B cell (primary cell): ENCODE measurements at regions not wholly inside any gene's neighbourhood (a gene's known extent, or its start where the extent isn't known, plus 50 kb on each side); places are given as distances from the start of the nearest gene placed in this dataset.

Source experiments
- ATAC-seq: fragments of 200-7000 bp; cut with Tn5 transposase; one replicate; pipeline ENCODE4 v1.10.0; 2021; ENCODE audit warnings: low read depth, mild to moderate bottlenecking, moderate number of reproducible peaks, moderate library complexity
- CTCF ChIA-PET: fragments of 350-600 bp; sonication (Branson Sonifier 250); formaldehyde crosslinking; loops from one replicate; lab custom pipeline; 2021; ENCODE audit warnings: antibody characterized with exemption, inconsistent platforms; lab: Charles Lee
- POLR2A ChIA-PET: fragments of 350-600 bp; sonication (Branson Sonifier 250); formaldehyde crosslinking; loops from one replicate; lab custom pipeline; 2021; ENCODE audit warnings: antibody characterized with exemption; lab: Charles Lee
- DNase-seq: peaks from one replicate; pipeline ENCODE4 v3.0.0; 2013
- H2AFZ ChIP-seq: 2 replicates; pipeline ENCODE4 v1.6.1; 2012; ENCODE audit warnings: mild to moderate bottlenecking, low read depth, low read length; ENCODE audit not compliant: insufficient read depth, poor library complexity, severe bottlenecking
- H3K27ac ChIP-seq, 2 donors: 1 replicate in 1 of 2; 2 replicates in 1 of 2; pipeline ENCODE4 v1.5.1; 2012 to 2013; ENCODE audit warnings: low read length in 2 of 2, mild to moderate bottlenecking in 2 of 2, moderate library complexity in 1 of 2
- H3K27me3 ChIP-seq, 4 experiments: fragments of 200-600 bp in 1 of 4; sonication (generic) in 1 of 4; replicated peaks in 1 of 4; 1 replicate in 2 of 4; 2 replicates in 2 of 4; pipeline versions ENCODE4 v1.6.1 to v1.7.0; 2013 to 2016; ENCODE audit warnings: low read length in 3 of 4, mild to moderate bottlenecking in 2 of 4, mixed read lengths in 1 of 4, moderate library complexity in 1 of 4; ENCODE audit not compliant: insufficient read depth in 4 of 4, control insufficient read depth in 3 of 4; ENCODE audit errors: control extremely low read depth in 1 of 4
- H3K36me3 ChIP-seq, 2 experiments: replicated peaks in 1 of 2; 1 replicate in 1 of 2; 2 replicates in 1 of 2; pipeline versions ENCODE4 v1.6.1 to v1.7.1; 2013; ENCODE audit warnings: low read length in 1 of 2; ENCODE audit not compliant: insufficient read depth in 2 of 2, control insufficient read depth in 1 of 2; ENCODE audit errors: control extremely low read depth in 1 of 2, extremely low read depth in 1 of 2
- H3K4me1 ChIP-seq, 2 donors: fragments of 200-600 bp in 1 of 2; sonication (generic) in 1 of 2; 1 replicate in 1 of 2; 2 replicates in 1 of 2; pipeline versions ENCODE4 v1.5.1 to v1.6.1; 2013 to 2017; ENCODE audit warnings: low read length in 2 of 2; ENCODE audit not compliant: control insufficient read depth in 2 of 2, insufficient read depth in 2 of 2
- H3K4me2 ChIP-seq: replicated peaks from 2 replicates; pipeline ENCODE3; 2012; ENCODE audit warnings: mild to moderate bottlenecking, low read depth, low read length; ENCODE audit not compliant: poor library complexity, severe bottlenecking
- H3K4me3 ChIP-seq, 5 experiments: fragments of 200-600 bp in 1 of 5; sonication (generic) in 1 of 5; 1 replicate in 3 of 5; 2 replicates in 2 of 5; pipeline versions ENCODE4 v1.5.1 to v1.7.0; 2011 to 2016; ENCODE audit warnings: low read length in 4 of 5, mild to moderate bottlenecking in 4 of 5, low read depth in 2 of 5, control low read depth in 1 of 5, moderate library complexity in 1 of 5; ENCODE audit not compliant: insufficient read depth in 1 of 5; ENCODE audit errors: control extremely low read depth in 1 of 5, extremely low read depth in 1 of 5
- H3K79me2 ChIP-seq: fragments of 200-600 bp; sonication (generic); one replicate; pipeline ENCODE4 v1.6.0; 2016; ENCODE audit warnings: low read length; ENCODE audit not compliant: control insufficient read depth, insufficient read depth
- H3K9ac ChIP-seq: fragments of 200-600 bp; sonication (generic); 2 replicates; pipeline ENCODE4 v1.6.1; 2017; ENCODE audit warnings: mild to moderate bottlenecking, low read length, moderate library complexity
- H3K9me3 ChIP-seq, 3 donors: one replicate each; pipeline versions ENCODE4 v1.6.1 to v1.7.1; 2013; ENCODE audit warnings: low read length in 2 of 3; ENCODE audit not compliant: control insufficient read depth in 2 of 3, insufficient read depth in 1 of 3; ENCODE audit errors: control extremely low read depth in 1 of 3
- H4K20me1 ChIP-seq: 2 replicates; pipeline ENCODE4 v1.6.0; 2012; ENCODE audit warnings: mild to moderate bottlenecking, low read length; ENCODE audit not compliant: insufficient read depth, control insufficient read depth, poor library complexity, severe bottlenecking
- H3K27ac Mint-ChIP-seq: one replicate; pipeline ENCODE4 v1.8.0; 2021; ENCODE audit warnings: mixed read lengths
- H3K27me3 Mint-ChIP-seq: one replicate; pipeline ENCODE4 v1.8.0; 2021; ENCODE audit warnings: mixed read lengths
- H3K4me1 Mint-ChIP-seq: one replicate; pipeline ENCODE4 v1.8.0; 2021; ENCODE audit warnings: mixed read lengths
- H3K4me3 Mint-ChIP-seq: one replicate; pipeline ENCODE4 v1.8.0; 2021; ENCODE audit warnings: mixed read lengths
- H3K9me3 Mint-ChIP-seq: one replicate; pipeline ENCODE4 v1.8.0; 2022; ENCODE audit warnings: mixed read lengths; ENCODE audit not compliant: insufficient read depth
- EZH2 ChIP-seq: IDR thresholded peaks from 2 replicates; pipeline ENCODE4 v1.6.1; 2012; ENCODE audit warnings: borderline replicate concordance, low read depth, mild to moderate bottlenecking, moderate library complexity, low read length; ENCODE audit not compliant: insufficient read depth, poor library complexity, severe bottlenecking
- WGBS: methylation state at CpG from one replicate; pipeline ENCODE4 v1.1.5; 2013; ENCODE audit warnings: missing lambda C conversion rate; ENCODE audit not compliant: insufficient coverage; 5-methylcytosine and 5-hydroxymethylcytosine counted together
- intact Hi-C: fragments of 100-400 bp; cut with micrococcal nuclease; formaldehyde crosslinking; loops from one replicate; pipeline ENCODE4 v1.10.0; 2022
- TF ChIP-seq, protein P1 (sequence below): fragments of 200-600 bp; IDR thresholded peaks from one replicate; pipeline ENCODE4 v1.8.0; 2022; ENCODE audit warnings: antibody characterized with exemption, mild to moderate bottlenecking

- H4K20me1 ChIP-seq, result no peaks in the 10 kb centered on the region
- H3K79me2 ChIP-seq, result no peaks in the 10 kb centered on the region
- H3K27ac Mint-ChIP-seq, result no peak overlapping the region
- H3K27ac ChIP-seq, result no peak overlapping the region
- no peak overlapping the region for H3K4me2 ChIP-seq
- H3K36me3 ChIP-seq, result no peaks in the 10 kb centered on the region
- H3K4me3 ChIP-seq, result no peak overlapping the region
- H3K27me3 ChIP-seq, result no peaks in the 10 kb centered on the region
- no peak overlapping the region for H2AFZ ChIP-seq
- no peak overlapping the region for H3K9ac ChIP-seq
- no peaks in the 10 kb centered on the region for H3K4me1 Mint-ChIP-seq
- H3K9me3 ChIP-seq, result peaks cover 0 to 4% (median 0%) of the 10 kb centered on the region in 3 donors
- POLR2A ChIA-PET, result no interaction called here
- H3K9me3 Mint-ChIP-seq, result peaks cover 5% of the 10 kb centered on the region
- DNase-seq, result no peak
- ATAC-seq, result no peak
- H3K4me3 Mint-ChIP-seq, result no peak overlapping the region
- CTCF ChIA-PET, result no interaction called here
- no peaks in the 10 kb centered on the region for H3K4me1 ChIP-seq
- H3K27me3 Mint-ChIP-seq, result no peaks in the 10 kb centered on the region
- intact Hi-C loops, result no loop called here
- no peak for TF ChIP-seq EZH2
- TF ChIP-seq, protein P1, sequence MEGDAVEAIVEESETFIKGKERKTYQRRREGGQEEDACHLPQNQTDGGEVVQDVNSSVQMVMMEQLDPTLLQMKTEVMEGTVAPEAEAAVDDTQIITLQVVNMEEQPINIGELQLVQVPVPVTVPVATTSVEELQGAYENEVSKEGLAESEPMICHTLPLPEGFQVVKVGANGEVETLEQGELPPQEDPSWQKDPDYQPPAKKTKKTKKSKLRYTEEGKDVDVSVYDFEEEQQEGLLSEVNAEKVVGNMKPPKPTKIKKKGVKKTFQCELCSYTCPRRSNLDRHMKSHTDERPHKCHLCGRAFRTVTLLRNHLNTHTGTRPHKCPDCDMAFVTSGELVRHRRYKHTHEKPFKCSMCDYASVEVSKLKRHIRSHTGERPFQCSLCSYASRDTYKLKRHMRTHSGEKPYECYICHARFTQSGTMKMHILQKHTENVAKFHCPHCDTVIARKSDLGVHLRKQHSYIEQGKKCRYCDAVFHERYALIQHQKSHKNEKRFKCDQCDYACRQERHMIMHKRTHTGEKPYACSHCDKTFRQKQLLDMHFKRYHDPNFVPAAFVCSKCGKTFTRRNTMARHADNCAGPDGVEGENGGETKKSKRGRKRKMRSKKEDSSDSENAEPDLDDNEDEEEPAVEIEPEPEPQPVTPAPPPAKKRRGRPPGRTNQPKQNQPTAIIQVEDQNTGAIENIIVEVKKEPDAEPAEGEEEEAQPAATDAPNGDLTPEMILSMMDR, result no peak
These were observed 178.5 kb upstream of the GOT2 start for GRCh38 chr16:58912571-58912970.

DNA sequence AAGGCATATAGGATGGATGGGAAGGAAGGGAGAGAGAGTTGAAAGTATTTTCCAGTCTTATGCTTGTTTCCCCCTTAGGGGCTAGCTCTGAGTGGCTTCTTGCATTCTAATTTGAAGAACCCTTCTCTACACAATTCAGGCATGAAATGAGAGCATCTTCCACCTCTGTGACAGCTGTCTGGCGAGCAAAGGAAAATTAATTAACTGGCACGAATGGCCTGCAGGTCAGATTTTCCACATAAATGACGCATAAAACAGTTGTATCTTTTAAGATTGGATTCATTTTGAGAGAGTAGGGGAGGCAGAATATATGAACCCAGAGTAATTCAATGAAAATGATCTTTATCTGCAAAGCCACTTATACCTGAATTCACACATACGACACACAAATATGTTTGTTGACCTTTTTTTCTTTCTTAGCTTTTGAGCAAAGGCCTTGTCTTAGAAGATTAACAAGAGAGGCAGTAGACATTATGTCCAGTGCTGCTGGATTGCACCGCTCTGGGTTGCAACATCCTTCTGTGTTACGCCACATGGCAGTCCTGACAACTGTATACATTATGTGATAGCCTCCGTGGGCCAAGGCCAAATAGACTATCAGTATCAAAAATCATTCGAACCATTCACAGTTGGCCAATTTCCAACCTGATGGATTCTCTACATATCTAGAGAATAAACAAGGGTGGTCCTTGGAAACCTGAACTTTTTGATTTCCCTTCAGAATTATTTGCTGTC lies 173.0 kb upstream of the GOT2 start:
- POLR2A ChIA-PET, result no interaction called here
- H3K4me3 Mint-ChIP-seq, result no peak overlapping the region
- Histone ChIP-seq H4K20me1 (no peaks in the 10 kb centered on the region), H3K27ac (no peak overlapping the region), H3K27me3 (no peaks in the 10 kb centered on the region), H3K79me2 (no peaks in the 10 kb centered on the region), H3K4me1 (no peaks in the 10 kb centered on the region), H3K9ac (no peak overlapping the region), H3K4me2 (no peak overlapping the region), H2AFZ (no peak overlapping the region), H3K9me3 (peaks cover 0 to 4% (median 0%) of the 10 kb centered on the region in 3 donors), H3K4me3 (no peak overlapping the region), H3K36me3 (no peaks in the 10 kb centered on the region)
- intact Hi-C loops, result no loop called here
- ATAC-seq (no peak), DNase-seq (no peak)
- H3K27me3 Mint-ChIP-seq, result no peaks in the 10 kb centered on the region
- no peak for TF ChIP-seq EZH2
- TF ChIP-seq, protein P1, result no peak
- H3K4me1 Mint-ChIP-seq, result no peaks in the 10 kb centered on the region
- H3K27ac Mint-ChIP-seq, result no peak overlapping the region
- CTCF ChIA-PET, result no interaction called here
- WGBS, result 82% methylated on average over 2 of the region's 8 CpGs
- H3K9me3 Mint-ChIP-seq, result peaks cover 2% of the 10 kb centered on the region
